ENCODE measurements at regions not wholly inside any gene's neighbourhood (a gene's known extent, or its start where the extent isn't known, plus 50 kb on each side); places are given as distances from the start of the nearest gene placed in this dataset.

DNA sequence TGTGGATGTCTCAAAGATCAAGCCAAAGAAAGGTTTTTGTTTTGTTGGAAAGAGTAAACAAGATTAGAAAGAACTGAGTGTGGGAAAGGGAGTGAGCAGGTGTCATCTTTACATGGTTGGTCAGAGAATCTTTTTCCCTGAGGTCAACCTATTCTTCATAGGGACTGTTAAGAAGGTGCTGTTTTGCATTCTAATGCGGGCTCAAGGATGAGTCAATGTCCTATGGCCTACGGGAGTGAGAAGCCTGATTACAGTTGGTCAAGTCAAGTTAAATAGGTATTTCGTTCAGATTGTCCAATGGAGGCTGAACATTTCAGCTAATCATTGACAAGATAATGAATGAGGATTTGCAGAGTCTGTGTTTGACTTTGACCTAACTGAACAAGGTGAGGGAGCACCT lies 491.2 kb upstream of the PDZRN3 start:
- TF ChIP-seq, protein P1, sequence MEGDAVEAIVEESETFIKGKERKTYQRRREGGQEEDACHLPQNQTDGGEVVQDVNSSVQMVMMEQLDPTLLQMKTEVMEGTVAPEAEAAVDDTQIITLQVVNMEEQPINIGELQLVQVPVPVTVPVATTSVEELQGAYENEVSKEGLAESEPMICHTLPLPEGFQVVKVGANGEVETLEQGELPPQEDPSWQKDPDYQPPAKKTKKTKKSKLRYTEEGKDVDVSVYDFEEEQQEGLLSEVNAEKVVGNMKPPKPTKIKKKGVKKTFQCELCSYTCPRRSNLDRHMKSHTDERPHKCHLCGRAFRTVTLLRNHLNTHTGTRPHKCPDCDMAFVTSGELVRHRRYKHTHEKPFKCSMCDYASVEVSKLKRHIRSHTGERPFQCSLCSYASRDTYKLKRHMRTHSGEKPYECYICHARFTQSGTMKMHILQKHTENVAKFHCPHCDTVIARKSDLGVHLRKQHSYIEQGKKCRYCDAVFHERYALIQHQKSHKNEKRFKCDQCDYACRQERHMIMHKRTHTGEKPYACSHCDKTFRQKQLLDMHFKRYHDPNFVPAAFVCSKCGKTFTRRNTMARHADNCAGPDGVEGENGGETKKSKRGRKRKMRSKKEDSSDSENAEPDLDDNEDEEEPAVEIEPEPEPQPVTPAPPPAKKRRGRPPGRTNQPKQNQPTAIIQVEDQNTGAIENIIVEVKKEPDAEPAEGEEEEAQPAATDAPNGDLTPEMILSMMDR (IDR thresholded peaks at IDR 0.05) = no peak
- TF ChIP-seq EZH2phosphoT487 (IDR thresholded peaks at IDR 0.05) (no peak), EZH2 (IDR thresholded peaks at IDR 0.05) (no peak)

All from neural progenitor cell (in vitro differentiated cells).